Large intestine (tissue), 3 donors: ENCODE measurements at regions not wholly inside any gene's neighbourhood (a gene's known extent, or its start where the extent isn't known, plus 50 kb on each side); places are given as distances from the start of the nearest gene placed in this dataset.

Source experiments
- DNase-seq, 2 donors: peaks; one replicate each; pipeline versions ENCODE4 v3.0.0 to v3.0.0-alpha.2; 2013
- H3K27ac ChIP-seq: one replicate; pipeline ENCODE4 v1.5.1; 2013; ENCODE audit warnings: low read length
- H3K27me3 ChIP-seq: 2 replicates; pipeline ENCODE4 v1.6.1; 2013; ENCODE audit warnings: low read length; ENCODE audit not compliant: control insufficient read depth, insufficient read depth
- H3K36me3 ChIP-seq: 2 replicates; pipeline ENCODE4 v1.6.1; 2013; ENCODE audit warnings: low read length; ENCODE audit not compliant: control insufficient read depth, insufficient read depth
- H3K4me1 ChIP-seq: one replicate; pipeline ENCODE4 v1.6.1; 2013; ENCODE audit warnings: low read length; ENCODE audit not compliant: control insufficient read depth, insufficient read depth
- H3K4me3 ChIP-seq: one replicate; pipeline ENCODE4 v1.5.1; 2013; ENCODE audit warnings: low read length
- H3K9me3 ChIP-seq: one replicate; pipeline ENCODE4 v1.6.1; 2013; ENCODE audit warnings: mild to moderate bottlenecking, low read depth, low read length, moderate library complexity; ENCODE audit not compliant: control insufficient read depth
- WGBS: methylation state at CpG from one replicate; pipeline ENCODE4 v1.1.5; 2013; ENCODE audit warnings: low lambda C conversion rate; ENCODE audit not compliant: insufficient coverage; 5-methylcytosine and 5-hydroxymethylcytosine counted together

DNA sequence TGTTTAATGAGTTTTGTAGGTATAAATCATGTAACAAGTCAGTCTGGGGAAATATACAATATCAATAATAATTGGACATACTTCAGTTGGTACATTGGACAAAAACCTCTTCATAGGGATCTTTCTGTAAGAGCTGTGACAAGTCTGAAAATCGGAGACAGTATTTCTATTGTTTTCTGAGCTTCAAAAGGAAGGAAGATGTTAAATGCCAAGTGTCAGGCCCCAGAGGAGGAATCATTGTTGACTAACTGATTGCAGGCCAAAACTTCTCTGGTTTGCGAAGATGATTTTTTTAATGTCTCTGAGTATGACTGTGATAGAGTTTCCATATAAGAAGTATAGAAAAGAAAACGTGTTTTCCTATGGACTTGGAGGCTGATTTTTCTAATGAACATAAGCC is 316.4 kb downstream of the RNF144B start:
- Histone ChIP-seq H3K9me3 (no peaks in the 10 kb centered on the region), H3K27ac (no peak overlapping the region), H3K4me3 (no peak overlapping the region), H3K27me3 (no peaks in the 10 kb centered on the region), H3K4me1 (no peaks in the 10 kb centered on the region), H3K36me3 (no peaks in the 10 kb centered on the region)
- DNase-seq, result no peak
- WGBS, result 100% methylated on average over 1 of the region's 3 CpGs

DNA sequence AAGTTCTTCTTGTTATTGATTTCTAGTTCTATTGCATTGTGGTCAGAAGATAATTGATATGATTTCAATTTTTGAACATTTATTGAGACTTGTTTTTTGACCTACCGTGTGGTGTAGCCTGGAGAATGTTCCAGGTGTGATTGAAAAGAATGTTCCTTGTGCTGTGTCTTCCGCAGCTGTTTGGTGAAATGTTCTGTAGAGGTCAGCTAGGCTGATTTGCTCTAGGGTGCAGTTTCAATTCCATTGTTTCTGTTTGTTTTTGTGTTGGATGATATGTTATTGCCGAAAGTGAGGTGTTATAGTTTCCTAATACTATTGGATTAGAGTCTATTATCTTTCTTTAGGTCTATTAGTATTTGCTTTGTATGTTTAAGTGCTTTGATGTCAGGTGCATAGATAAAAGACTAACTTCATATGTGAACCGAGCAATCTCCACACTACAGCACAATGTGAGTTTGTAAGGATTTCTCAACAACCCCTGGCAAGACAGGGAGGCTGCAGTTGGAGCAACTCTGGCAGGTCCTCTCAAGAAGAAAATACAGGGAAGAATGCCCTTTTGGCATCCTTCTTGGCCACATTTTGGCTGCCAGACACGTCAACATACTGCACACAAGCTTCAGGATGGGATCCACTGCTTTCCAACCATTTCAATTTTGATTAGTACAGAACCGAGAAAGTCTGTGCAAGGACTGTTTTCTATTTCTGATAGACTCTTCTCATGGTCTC is 320.7 kb downstream of the RNF144B start:
- no peaks in the 10 kb centered on the region for H3K36me3 ChIP-seq
- no peak overlapping the region for H3K27ac ChIP-seq
- H3K9me3 ChIP-seq, result no peaks in the 10 kb centered on the region
- no peaks in the 10 kb centered on the region for H3K27me3 ChIP-seq
- H3K4me3 ChIP-seq, result no peak overlapping the region
- no CpG with 5 or more reads among the region's 6 CpGs for WGBS
- DNase-seq, result no peak
- no peaks in the 10 kb centered on the region for H3K4me1 ChIP-seq

DNA sequence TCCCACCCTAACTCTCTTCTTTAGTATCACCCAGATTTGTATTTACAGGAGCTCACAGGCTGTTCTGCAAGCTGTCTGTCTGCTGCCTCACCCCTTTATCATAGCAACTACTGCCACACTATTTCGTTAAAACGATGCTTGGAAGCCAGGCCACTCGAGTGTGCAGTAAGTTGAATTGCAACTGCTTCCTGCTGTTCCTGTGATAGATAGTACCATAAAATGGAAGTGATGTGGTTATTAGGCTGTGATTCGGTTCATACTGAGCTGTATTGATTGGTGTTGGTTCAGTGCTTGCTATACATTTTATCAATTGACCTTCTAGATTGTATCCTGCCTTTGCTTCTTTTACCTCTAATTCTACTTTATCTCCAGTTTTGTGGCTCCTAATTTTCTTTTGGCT is 325.4 kb downstream of the RNF144B start:
- Histone ChIP-seq H3K36me3 (no peaks in the 10 kb centered on the region), H3K9me3 (no peaks in the 10 kb centered on the region), H3K27ac (no peak overlapping the region), H3K27me3 (no peaks in the 10 kb centered on the region), H3K4me1 (no peaks in the 10 kb centered on the region), H3K4me3 (no peak overlapping the region)
- no peak for DNase-seq
- WGBS, result no CpG with 5 or more reads among the region's 4 CpGs

DNA sequence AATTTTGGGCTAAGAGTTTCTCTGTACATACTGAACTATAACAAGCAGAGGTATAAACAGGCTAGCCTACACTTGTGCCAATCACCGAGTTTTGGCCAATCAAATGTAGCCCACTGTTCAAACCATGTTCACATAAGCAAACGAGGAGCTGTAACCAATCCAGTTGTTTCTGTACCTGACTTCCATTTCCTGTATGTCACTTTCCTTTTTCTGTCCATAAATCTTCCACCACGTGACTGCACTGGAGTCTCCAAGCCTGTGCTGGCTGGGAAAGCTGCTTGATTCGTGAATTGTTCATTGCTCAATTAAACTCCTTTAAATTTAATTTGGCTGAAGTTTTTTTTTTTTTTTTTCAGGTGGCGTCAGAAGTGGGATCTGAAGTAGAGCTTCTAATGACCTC is 332.9 kb downstream of the RNF144B start:
- Histone ChIP-seq H3K4me1 (no peaks in the 10 kb centered on the region), H3K27ac (no peak overlapping the region), H3K9me3 (no peaks in the 10 kb centered on the region), H3K36me3 (no peaks in the 10 kb centered on the region), H3K27me3 (no peaks in the 10 kb centered on the region), H3K4me3 (no peak overlapping the region)
- WGBS, result 80% methylated on average over 2 of the region's 5 CpGs
- no peak for DNase-seq

DNA sequence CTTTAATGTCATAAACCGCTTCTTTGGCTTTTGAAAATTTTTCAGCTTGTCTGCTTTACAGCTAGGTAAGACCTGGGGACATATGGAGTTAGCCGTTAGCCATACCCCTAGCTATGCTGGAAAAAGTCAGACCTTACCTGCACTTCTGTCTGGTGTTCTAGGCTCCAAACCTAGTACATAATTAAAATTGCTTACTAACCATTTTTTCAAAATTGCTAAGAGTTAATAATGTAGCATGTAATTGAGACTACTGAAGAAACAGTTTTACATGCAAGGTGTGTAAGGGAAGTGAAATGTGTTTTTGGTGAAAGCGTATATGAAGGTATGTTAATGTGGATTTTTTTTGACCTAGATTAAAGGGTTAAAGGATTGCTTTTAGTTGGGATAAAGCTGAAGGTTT is 336.9 kb downstream of the RNF144B start:
- H3K36me3 ChIP-seq, result no peaks in the 10 kb centered on the region
- no peak for DNase-seq
- WGBS, result 86% methylated on average over 1 of the region's 3 CpGs
- no peaks in the 10 kb centered on the region for H3K27me3 ChIP-seq
- no peak overlapping the region for H3K4me3 ChIP-seq
- no peaks in the 10 kb centered on the region for H3K4me1 ChIP-seq
- no peaks in the 10 kb centered on the region for H3K9me3 ChIP-seq
- no peak overlapping the region for H3K27ac ChIP-seq

- Histone ChIP-seq H3K9me3 (no peaks in the 10 kb centered on the region), H3K4me3 (no peak overlapping the region), H3K4me1 (no peaks in the 10 kb centered on the region), H3K27me3 (no peaks in the 10 kb centered on the region), H3K36me3 (no peaks in the 10 kb centered on the region), H3K27ac (no peak overlapping the region)
- no peak for DNase-seq
- WGBS, result 100% methylated on average over 1 of the region's 2 CpGs
Observed at GRCh38 chr6:18725449-18725848, 338.3 kb downstream of the RNF144B start.

DNA sequence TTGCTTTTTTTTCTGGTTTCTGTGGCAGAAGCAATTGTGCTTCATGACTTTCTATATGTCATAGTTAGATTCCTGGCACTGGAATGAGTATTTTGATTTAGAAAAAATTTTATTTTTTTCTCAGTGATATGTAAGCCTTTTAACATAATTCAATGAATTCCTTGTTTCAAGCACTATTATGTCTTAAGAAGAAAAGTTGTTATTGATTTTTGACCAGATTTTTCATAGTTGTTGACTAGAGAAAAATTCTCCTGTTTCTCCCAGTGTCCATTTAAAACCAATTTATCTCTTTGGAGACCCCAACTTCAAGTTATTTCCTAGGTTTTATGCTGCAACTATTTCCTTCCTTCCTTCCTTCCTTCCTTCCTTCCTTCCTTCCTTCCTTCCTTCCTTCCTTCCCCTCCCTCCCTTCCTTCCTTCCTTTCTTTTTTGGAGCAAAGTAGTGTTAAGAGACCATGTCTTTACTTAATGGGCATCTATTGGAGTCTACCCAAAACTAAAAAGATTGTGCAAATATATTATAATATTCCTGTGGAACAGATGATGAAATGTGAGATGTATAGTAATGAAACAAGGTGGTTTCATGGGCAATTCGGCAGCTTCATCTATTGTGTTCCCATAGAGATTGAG is 346.9 kb downstream of the RNF144B start:
- Histone ChIP-seq H3K4me1 (no peaks in the 10 kb centered on the region), H3K27ac (no peak overlapping the region), H3K27me3 (no peaks in the 10 kb centered on the region), H3K36me3 (no peaks in the 10 kb centered on the region), H3K4me3 (no peak overlapping the region), H3K9me3 (peaks cover 2% of the 10 kb centered on the region)
- DNase-seq, result no peak
- 100% methylated on average over 1 of the region's 1 CpG for WGBS

- H3K9me3 ChIP-seq, result no peaks in the 10 kb centered on the region
- no peaks in the 10 kb centered on the region for H3K27me3 ChIP-seq
- H3K27ac ChIP-seq, result no peak overlapping the region
- 80% methylated on average over 1 of the region's 4 CpGs for WGBS
- no peaks in the 10 kb centered on the region for H3K36me3 ChIP-seq
- no peak overlapping the region for H3K4me3 ChIP-seq
- no peak for DNase-seq
- no peaks in the 10 kb centered on the region for H3K4me1 ChIP-seq
Observed at GRCh38 chr6:18741741-18742140, 354.6 kb downstream of the RNF144B start.

DNA sequence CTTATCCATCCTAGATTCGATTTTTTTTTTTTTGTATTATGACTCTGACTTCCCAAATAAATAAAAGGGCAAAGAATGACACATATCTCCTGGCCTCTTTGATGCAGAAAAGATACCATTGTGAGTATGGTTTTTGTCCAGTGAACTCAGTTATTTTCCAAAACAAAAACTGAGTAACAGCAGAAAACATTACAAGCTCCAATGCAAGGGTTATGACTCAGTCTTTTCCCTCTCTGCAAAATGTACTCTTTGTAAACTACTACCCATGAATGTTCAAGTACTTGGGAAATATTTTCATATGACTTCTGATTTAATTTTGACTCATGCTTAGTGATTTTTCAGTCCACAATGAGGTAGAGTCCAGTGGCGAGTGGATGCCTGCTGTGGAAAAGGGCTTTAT is 355.3 kb downstream of the RNF144B start:
- no peak for DNase-seq
- Histone ChIP-seq H3K4me1 (no peaks in the 10 kb centered on the region), H3K4me3 (no peak overlapping the region), H3K9me3 (no peaks in the 10 kb centered on the region), H3K36me3 (no peaks in the 10 kb centered on the region), H3K27me3 (no peaks in the 10 kb centered on the region), H3K27ac (no peak overlapping the region)
- 80% methylated on average over 1 of the region's 2 CpGs for WGBS

DNA sequence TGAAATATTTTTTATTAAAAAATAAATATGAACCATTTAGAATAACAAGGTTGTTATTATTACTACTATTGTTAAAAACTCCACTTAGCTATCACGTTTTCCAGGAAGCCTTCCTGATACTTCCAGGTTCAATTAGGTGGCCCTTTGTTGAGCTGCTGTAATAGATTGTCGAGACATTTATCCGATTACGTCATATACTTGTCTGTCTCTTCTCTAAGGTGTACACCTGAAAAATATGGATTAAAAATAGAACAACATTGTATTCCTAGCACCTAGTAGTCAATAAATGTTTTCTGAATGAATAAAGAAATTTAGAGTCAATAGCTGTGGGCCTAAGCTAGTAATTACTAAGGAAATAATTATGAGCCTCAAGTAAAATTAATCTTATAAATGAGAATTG is 359.6 kb downstream of the RNF144B start:
- DNase-seq, result no peak
- no peak overlapping the region for H3K27ac ChIP-seq
- H3K4me3 ChIP-seq, result no peak overlapping the region
- H3K4me1 ChIP-seq, result no peaks in the 10 kb centered on the region
- H3K27me3 ChIP-seq, result no peaks in the 10 kb centered on the region
- WGBS, result no CpG with 5 or more reads among the region's 4 CpGs
- no peaks in the 10 kb centered on the region for H3K9me3 ChIP-seq
- no peaks in the 10 kb centered on the region for H3K36me3 ChIP-seq

- Histone ChIP-seq H3K36me3 (no peaks in the 10 kb centered on the region), H3K9me3 (no peaks in the 10 kb centered on the region), H3K4me1 (no peaks in the 10 kb centered on the region), H3K4me3 (no peak overlapping the region), H3K27ac (no peak overlapping the region), H3K27me3 (peaks cover 4% of the 10 kb centered on the region)
- 100% methylated on average over 1 of the region's 6 CpGs for WGBS
- DNase-seq, result no peak
Observed at GRCh38 chr6:18748314-18748713, 361.2 kb downstream of the RNF144B start.
